CD4-positive, alpha-beta T cell (primary cell): ENCODE measurements at regions not wholly inside any gene's neighbourhood (a gene's known extent, or its start where the extent isn't known, plus 50 kb on each side); places are given as distances from the start of the nearest gene placed in this dataset.

Experiments used
- ATAC-seq: fragments of 200-7000 bp; cut with Tn5 transposase; one replicate; pipeline ENCODE4 v1.10.0; 2022; ENCODE audit warnings: mild to moderate bottlenecking; ENCODE audit not compliant: poor library complexity
- CTCF ChIA-PET: fragments of 350-600 bp; sonication (Branson Sonifier 250); formaldehyde crosslinking; loops from one replicate; lab custom pipeline; 2021; ENCODE audit warnings: antibody characterized with exemption, inconsistent platforms; lab: Charles Lee
- POLR2A ChIA-PET: fragments of 350-600 bp; sonication (Branson Sonifier 250); formaldehyde crosslinking; loops from one replicate; lab custom pipeline; 2021; ENCODE audit warnings: antibody characterized with exemption, inconsistent platforms; lab: Charles Lee
- DNase-seq, 14 experiments: peaks; one replicate each; pipeline ENCODE4 v3.0.0-alpha.2; 2013 to 2020; ENCODE audit warnings: mixed read lengths in 2 of 14
- H3K27ac ChIP-seq, 2 donors: one replicate each; pipeline versions ENCODE4 v1.5.1 to v1.7.0; 2013; ENCODE audit warnings: low read length in 2 of 2, low read depth in 1 of 2, mild to moderate bottlenecking in 1 of 2
- H3K27me3 ChIP-seq, 2 experiments: 1 replicate in 1 of 2; 2 replicates in 1 of 2; pipeline versions ENCODE4 v1.6.1 to v1.7.0; 2013; ENCODE audit warnings: low read length in 2 of 2, control low read depth in 1 of 2, mild to moderate bottlenecking in 1 of 2, moderate library complexity in 1 of 2; ENCODE audit not compliant: insufficient read depth in 2 of 2, control insufficient read depth in 1 of 2
- H3K36me3 ChIP-seq: one replicate; pipeline ENCODE4 v1.6.1; 2013; ENCODE audit warnings: low read length, control low read depth; ENCODE audit not compliant: insufficient read depth
- H3K4me1 ChIP-seq: one replicate; pipeline ENCODE4 v1.6.1; 2013; ENCODE audit warnings: low read length, control low read depth; ENCODE audit not compliant: insufficient read depth
- H3K4me3 ChIP-seq: one replicate; pipeline ENCODE4 v1.5.1; 2013; ENCODE audit warnings: mild to moderate bottlenecking, low read length, moderate library complexity
- H3K9me3 ChIP-seq, 2 experiments: 1 replicate in 1 of 2; 2 replicates in 1 of 2; pipeline versions ENCODE4 v1.6.1 to v1.7.0; 2013; ENCODE audit warnings: low read length in 2 of 2, mild to moderate bottlenecking in 2 of 2, control low read depth in 1 of 2, moderate library complexity in 1 of 2; ENCODE audit not compliant: control insufficient read depth in 1 of 2, insufficient read depth in 1 of 2
- H3K27ac Mint-ChIP-seq: one replicate; pipeline ENCODE4 v1.8.0; 2020; ENCODE audit warnings: mixed read lengths
- H3K27me3 Mint-ChIP-seq: one replicate; pipeline ENCODE4 v1.8.0; 2021; ENCODE audit warnings: mixed read lengths
- H3K36me3 Mint-ChIP-seq: one replicate; pipeline ENCODE4 v1.8.0; 2021; ENCODE audit warnings: low read depth, mixed read lengths
- H3K4me1 Mint-ChIP-seq: one replicate; pipeline ENCODE4 v1.8.0; 2021; ENCODE audit warnings: low read depth, mixed read lengths
- H3K4me3 Mint-ChIP-seq: one replicate; pipeline ENCODE4 v1.8.0; 2020; ENCODE audit warnings: mild to moderate bottlenecking, mixed read lengths
- H3K9me3 Mint-ChIP-seq: one replicate; pipeline ENCODE4 v1.8.0; 2020; ENCODE audit warnings: mixed read lengths
- CTCF ChIP-seq: fragments of 200-600 bp; IDR thresholded peaks from one replicate; pipeline ENCODE4 v1.8.0; 2022; ENCODE audit warnings: antibody characterized with exemption, mild to moderate bottlenecking
- intact Hi-C, 2 experiments: fragments of 100-400 bp; cut with DNase I in 1 of 2; cut with micrococcal nuclease in 1 of 2; formaldehyde crosslinking; loops; one replicate each; pipeline versions ENCODE4 v1.15.1 to v1.9.0; 2023 to 2025; cut with DNase I, micrococcal nuclease

GRCh38 chr5:6253281-6253680 is 125.1 kb downstream of the MED10 start:
- Histone ChIP-seq H3K27me3 (no peaks in the 10 kb centered on the region), H3K36me3 (no peaks in the 10 kb centered on the region), H3K4me3 (no peak overlapping the region), H3K4me1 (no peaks in the 10 kb centered on the region), H3K27ac (no peak overlapping the region), H3K9me3 (no peaks in the 10 kb centered on the region)
- Mint-ChIP-seq H3K9me3 (no peaks in the 10 kb centered on the region), H3K36me3 (no peaks in the 10 kb centered on the region), H3K4me1 (no peaks in the 10 kb centered on the region), H3K27ac (no peak overlapping the region), H3K27me3 (peaks cover 4% of the 10 kb centered on the region), H3K4me3 (no peak overlapping the region)
- no peak for ATAC-seq
- ChIA-PET POLR2A (no interaction called here), CTCF (no interaction called here)
- TF ChIP-seq CTCF: no peak
- no peak for DNase-seq
- intact Hi-C loops: no loop called here

DNA sequence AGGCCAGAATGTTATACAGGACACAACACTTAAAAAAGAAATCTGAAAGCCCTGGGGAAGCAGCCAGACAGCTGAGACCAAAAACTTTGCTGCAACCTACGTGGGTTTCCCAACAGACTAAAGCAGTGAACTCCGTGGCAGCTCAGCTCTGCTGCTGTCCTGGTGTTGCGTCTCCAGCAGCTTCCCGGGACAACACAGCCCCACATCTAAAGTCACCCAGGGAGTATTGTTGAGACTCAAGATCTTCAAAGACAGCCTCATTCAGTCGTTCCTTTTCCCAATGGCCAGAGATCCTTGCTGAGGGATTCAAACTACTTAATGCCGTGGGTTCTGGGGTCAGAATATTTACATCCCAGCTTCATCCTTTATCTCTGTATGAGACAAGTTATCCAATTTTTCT is 125.8 kb downstream of the MED10 start:
- no peak for TF ChIP-seq CTCF
- Mint-ChIP-seq H3K9me3 (no peaks in the 10 kb centered on the region), H3K27ac (no peak overlapping the region), H3K4me3 (no peak overlapping the region), H3K36me3 (no peaks in the 10 kb centered on the region), H3K27me3 (peaks cover 4% of the 10 kb centered on the region), H3K4me1 (no peaks in the 10 kb centered on the region)
- POLR2A ChIA-PET: interaction anchor here (0.6 kb wide), 1 partner anchor 46 kb away, joined by 5 read pairs; no protein-coding TSS in a partner anchor
- DNase-seq: no peak
- Histone ChIP-seq H3K4me1 (no peaks in the 10 kb centered on the region), H3K4me3 (no peak overlapping the region), H3K27ac (no peak overlapping the region), H3K36me3 (no peaks in the 10 kb centered on the region), H3K9me3 (no peaks in the 10 kb centered on the region), H3K27me3 (no peaks in the 10 kb centered on the region)
- no peak for ATAC-seq
- intact Hi-C loops: no loop called here
- CTCF ChIA-PET: no interaction called here

DNA sequence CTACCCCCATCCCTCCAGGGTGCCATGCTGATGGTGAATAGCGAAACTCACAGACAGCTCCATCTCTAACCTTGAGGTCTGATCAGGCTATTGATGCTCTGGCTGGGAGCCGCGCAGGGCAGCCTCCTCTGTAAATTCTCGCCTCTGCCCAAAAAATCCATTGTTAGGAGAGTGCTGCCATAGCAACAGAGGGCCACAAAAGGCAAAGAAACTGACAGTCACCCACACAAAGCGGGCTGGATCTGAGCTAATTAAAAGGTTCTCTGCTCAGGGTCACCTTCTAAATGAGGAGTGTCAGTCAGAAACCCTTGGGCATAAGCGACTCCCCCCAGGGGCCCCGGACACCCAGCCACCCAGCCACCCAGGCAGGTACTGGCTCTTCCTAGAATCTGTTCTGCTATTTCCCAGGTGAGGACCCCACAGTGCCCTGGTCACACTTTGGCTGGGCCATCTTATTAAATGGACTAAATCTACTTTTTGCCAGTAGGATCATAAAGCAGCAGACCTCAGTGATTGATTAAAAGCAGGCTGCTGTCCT is 126.7 kb downstream of the MED10 start:
- ATAC-seq (no peak), DNase-seq (no peak)
- Histone ChIP-seq H3K9me3 (no peaks in the 10 kb centered on the region), H3K4me1 (no peaks in the 10 kb centered on the region), H3K4me3 (no peak overlapping the region), H3K27me3 (no peaks in the 10 kb centered on the region), H3K27ac (no peak overlapping the region), H3K36me3 (no peaks in the 10 kb centered on the region)
- Mint-ChIP-seq H3K27ac (no peak overlapping the region), H3K4me3 (no peak overlapping the region), H3K9me3 (no peaks in the 10 kb centered on the region), H3K27me3 (peaks cover 4% of the 10 kb centered on the region), H3K4me1 (no peaks in the 10 kb centered on the region), H3K36me3 (no peaks in the 10 kb centered on the region)
- intact Hi-C loops: no loop called here
- ChIA-PET CTCF (no interaction called here), POLR2A (no interaction called here)
- no peak for TF ChIP-seq CTCF
